GM10266 (cell line): ENCODE measurements at regions not wholly inside any gene's neighbourhood (a gene's known extent, or its start where the extent isn't known, plus 50 kb on each side); places are given as distances from the start of the nearest gene placed in this dataset.

Experiments used
- DNase-seq: peaks from one replicate; pipeline ENCODE4 v3.0.0; 2012; ENCODE audit errors: extremely low spot score
- CTCF ChIP-seq: IDR thresholded peaks from 2 replicates; pipeline ENCODE4 v1.5.1; 2012; ENCODE audit warnings: mild to moderate bottlenecking, low read depth; ENCODE audit not compliant: control insufficient read depth, insufficient read depth; ENCODE audit errors: missing control alignments

GRCh38 chr5:97891971-97892370 lies 708.9 kb upstream of the RIOK2 start:
- TF ChIP-seq CTCF, result no peak
- DNase-seq, result no peak

GRCh38 chr5:97903742-97904141 lies 720.7 kb upstream of the RIOK2 start:
- no peak for TF ChIP-seq CTCF

GRCh38 chr5:97906135-97906534 lies 723.1 kb upstream of the RIOK2 start:
- TF ChIP-seq CTCF, result no peak
- DNase-seq, result no peak

More at GRCh38 chr5:97903742-97904141, 720.7 kb upstream of the RIOK2 start:
- DNase-seq, result no peak

- no peak for TF ChIP-seq CTCF
- DNase-seq, result no peak
Observed at GRCh38 chr5:97907646-97908400, 724.8 kb upstream of the RIOK2 start.

- DNase-seq, result no peak
- TF ChIP-seq CTCF, result no peak
Observed at GRCh38 chr5:97909541-97909940, 726.5 kb upstream of the RIOK2 start.

- no peak for TF ChIP-seq CTCF
Observed at GRCh38 chr5:97914483-97914882, 731.4 kb upstream of the RIOK2 start.

GRCh38 chr5:97915106-97915505 lies 732.1 kb upstream of the RIOK2 start:
- no peak for DNase-seq
- no peak for TF ChIP-seq CTCF

More at GRCh38 chr5:97914483-97914882, 731.4 kb upstream of the RIOK2 start:
- DNase-seq, result no peak
